Cardiac septum (tissue), 1 donor: ENCODE measurements at regions not wholly inside any gene's neighbourhood (a gene's known extent, or its start where the extent isn't known, plus 50 kb on each side); places are given as distances from the start of the nearest gene placed in this dataset.
"Not testable (repeated sequence)": the region's sequence is repeated elsewhere in the genome, so short reads cannot be mapped to it uniquely, and the experiment has no call there.

ENCODE experiments used
- DNase-seq: peaks from one replicate; pipeline ENCODE4 v3.0.0-alpha.2; 2020; ENCODE audit warnings: low spot score
- intact Hi-C: fragments of 100-400 bp; cut with DNase I; formaldehyde crosslinking; loops from one replicate; pipeline ENCODE4 v1.14.0; 2022
- donor health status: DM: no; HTN: no; CAD: no.

- DNase-seq = no peak
Measured at GRCh38 chr2:443216-443615, 155.3 kb upstream of the ALKAL2 start.

GRCh38 chr2:441258-442022 is 153.5 kb upstream of the ALKAL2 start:
- intact Hi-C loops = no loop called here
- no peak for DNase-seq

More at GRCh38 chr2:443216-443615, 155.3 kb upstream of the ALKAL2 start:
- intact Hi-C loops = no loop called here

GRCh38 chr2:440403-440740 is 152.5 kb upstream of the ALKAL2 start:
- intact Hi-C loops = no loop called here
- no peak for DNase-seq

- intact Hi-C loops = no loop called here
Measured at GRCh38 chr2:439556-440402, 151.9 kb upstream of the ALKAL2 start.

GRCh38 chr2:439077-439476 is 151.2 kb upstream of the ALKAL2 start:
- DNase-seq = no peak
- intact Hi-C loops = no loop called here

More at GRCh38 chr2:439556-440402, 151.9 kb upstream of the ALKAL2 start:
- DNase-seq = no peak

GRCh38 chr2:437756-438393 is 150.0 kb upstream of the ALKAL2 start:
- DNase-seq = no peak
- intact Hi-C loops = no loop called here

- DNase-seq = no peak
- intact Hi-C loops = no loop called here
Measured at GRCh38 chr2:437180-437579, 149.3 kb upstream of the ALKAL2 start.

GRCh38 chr2:436205-436604 is 148.3 kb upstream of the ALKAL2 start:
- intact Hi-C loops = no loop called here
- no peak for DNase-seq

GRCh38 chr2:434625-435024 is 146.7 kb upstream of the ALKAL2 start:
- DNase-seq = no peak
- intact Hi-C loops = no loop called here

GRCh38 chr2:433216-433615 is 145.3 kb upstream of the ALKAL2 start:
- intact Hi-C loops = no loop called here
- DNase-seq = no peak

- DNase-seq = no peak
- intact Hi-C loops = no loop called here
Measured at GRCh38 chr2:430291-431040, 142.6 kb upstream of the ALKAL2 start.

GRCh38 chr2:429575-430254 is 141.8 kb upstream of the ALKAL2 start:
- intact Hi-C loops = no loop called here
- DNase-seq = no peak

- intact Hi-C loops = no loop called here
- DNase-seq = no peak
Measured at GRCh38 chr2:429142-429541, 141.3 kb upstream of the ALKAL2 start.

- intact Hi-C loops = no loop called here
- no peak for DNase-seq
Measured at GRCh38 chr2:428591-428990, 140.7 kb upstream of the ALKAL2 start.

GRCh38 chr2:426696-427095 is 138.8 kb upstream of the ALKAL2 start:
- DNase-seq, intact Hi-C loops: not testable (repeated sequence)

- intact Hi-C loops = no loop called here
- no peak for DNase-seq
Measured at GRCh38 chr2:425947-426346, 138.1 kb upstream of the ALKAL2 start.

- intact Hi-C loops = no loop called here
- DNase-seq = no peak
Measured at GRCh38 chr2:425243-425642, 137.4 kb upstream of the ALKAL2 start.

- DNase-seq = no peak
- intact Hi-C loops = no loop called here
Measured at GRCh38 chr2:424306-425171, 136.6 kb upstream of the ALKAL2 start.
